Panc1 (cell line): ENCODE measurements at regions not wholly inside any gene's neighbourhood (a gene's known extent, or its start where the extent isn't known, plus 50 kb on each side); places are given as distances from the start of the nearest gene placed in this dataset.

Experiments used
- ATAC-seq: fragments of 200-7000 bp; cut with Tn5 transposase; 2 replicates; pipeline ENCODE4 v1.9.1; 2020; ENCODE audit warnings: mild to moderate bottlenecking, moderate library complexity
- BruUV-seq: library from RNA; stranded (reverse); fragments of 400-500 nt; replicated peaks from 2 replicates; lab custom pipeline; 2021; lab: Mats Ljungman, UMichigan
- CTCF ChIA-PET: fragments of 300-600 bp; sonication (Branson Sonifier 250); formaldehyde crosslinking; loops from one replicate; lab custom pipeline; 2022; ENCODE audit warnings: antibody characterized with exemption; lab: Charles Lee
- POLR2A ChIA-PET: fragments of 300-600 bp; sonication (Branson Sonifier 250); formaldehyde crosslinking; loops from one replicate; lab custom pipeline; 2022; ENCODE audit warnings: antibody characterized with exemption; lab: Charles Lee
- DNase-seq: peaks from one replicate; pipeline ENCODE4 v3.0.0-alpha.2; 2010; ENCODE audit warnings: low read depth, low spot score
- H3K27ac ChIP-seq: 2 replicates; pipeline ENCODE4 v1.5.1; 2011; ENCODE audit warnings: mild to moderate bottlenecking, low read length, inconsistent platforms
- H3K27me3 ChIP-seq: fragments of 200-500 bp; sonication (Bioruptor generic); 2 replicates; pipeline ENCODE4 v1.6.0; 2014; ENCODE audit warnings: low read length, inconsistent platforms; ENCODE audit not compliant: control insufficient read depth, insufficient read depth
- H3K36me3 ChIP-seq: fragments of 200-500 bp; sonication (Bioruptor generic); 2 replicates; pipeline ENCODE4 v1.5.1; 2014; ENCODE audit warnings: inconsistent platforms, mild to moderate bottlenecking, low read length, moderate library complexity; ENCODE audit not compliant: control insufficient read depth, insufficient read depth
- H3K4me1 ChIP-seq: 2 replicates; pipeline ENCODE4 v1.5.1; 2011; ENCODE audit warnings: inconsistent platforms, mild to moderate bottlenecking, low read length, moderate library complexity; ENCODE audit not compliant: control insufficient read depth, insufficient read depth
- H3K4me3 ChIP-seq, 2 experiments: 2 replicates each; pipeline ENCODE4 v1.5.1; 2011 to 2012; ENCODE audit warnings: low read depth in 2 of 2, low read length in 2 of 2, mild to moderate bottlenecking in 2 of 2, inconsistent platforms in 1 of 2, moderate library complexity in 1 of 2
- H3K9me3 ChIP-seq: fragments of 200-500 bp; sonication (Bioruptor generic); 2 replicates; pipeline ENCODE4 v1.5.1; 2014; ENCODE audit warnings: low read depth, mild to moderate bottlenecking, inconsistent platforms, low read length, moderate library complexity; ENCODE audit not compliant: control insufficient read depth, insufficient read depth
- POLR2AphosphoS5 ChIP-seq: IDR thresholded peaks from 2 replicates; pipeline ENCODE4 v1.6.1; 2012; ENCODE audit warnings: mild to moderate bottlenecking, low read depth, low read length, moderate library complexity
- SIN3A ChIP-seq: IDR thresholded peaks from 2 replicates; pipeline ENCODE4 v1.6.1; 2012; ENCODE audit warnings: low read depth, mild to moderate bottlenecking, low read length, moderate library complexity, borderline replicate concordance; ENCODE audit not compliant: insufficient read depth
- TCF7L2 ChIP-seq: IDR thresholded peaks from 2 replicates; pipeline ENCODE4 v1.6.1; 2011; ENCODE audit warnings: mild to moderate bottlenecking, low read depth, low read length, inconsistent platforms
- in situ Hi-C: cut with HindIII; loops from 2 replicates; pipeline ENCODE4 v1.10.0; 2016; ENCODE audit warnings: low sequenced_read_pairs, low pct_unique_long_range_greater_than_20kb
- intact Hi-C: fragments of 100-400 bp; cut with micrococcal nuclease; formaldehyde crosslinking; loops from one replicate; pipeline ENCODE4 v1.10.0; 2022; ENCODE audit not compliant: unreplicated experiment
- TF ChIP-seq, protein P1 (sequence below): fragments of 450-650 bp; IDR thresholded peaks from 2 replicates; pipeline ENCODE4 v1.5.1; 2017; ENCODE audit warnings: mild to moderate bottlenecking
- TF ChIP-seq, protein P2 (sequence below), 2 experiments: IDR thresholded peaks; 2 replicates each; pipeline ENCODE4 v1.6.1; 2011 to 2012; ENCODE audit warnings: low read depth in 2 of 2, control low read depth in 1 of 2, low read length in 1 of 2, mild to moderate bottlenecking in 1 of 2, moderate library complexity in 1 of 2; ENCODE audit not compliant: insufficient read depth in 1 of 2

DNA sequence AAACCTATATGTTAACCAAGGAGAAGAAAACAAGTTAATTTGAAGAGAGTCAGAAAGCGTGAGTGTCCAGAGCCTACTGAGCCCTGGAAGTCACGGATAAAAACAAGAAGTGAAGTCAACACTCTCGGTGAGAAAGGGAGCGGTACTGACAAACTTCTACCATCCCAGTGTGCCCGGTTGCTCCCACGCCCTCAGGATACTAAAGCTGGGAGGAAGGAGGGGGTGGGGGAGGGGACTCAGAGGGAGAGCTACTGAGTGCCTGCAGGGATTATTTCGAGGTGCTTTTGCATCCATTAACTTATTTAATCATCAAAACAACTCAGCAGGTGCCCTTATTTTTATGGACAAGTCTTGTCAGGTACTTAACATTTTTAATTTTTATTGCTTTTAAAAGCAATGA, 166.2 kb downstream of the ZIC5 start:
- ATAC-seq, result no peak
- no peaks in the 10 kb centered on the region for H3K27me3 ChIP-seq
- no peaks in the 10 kb centered on the region for H3K9me3 ChIP-seq
- H3K4me3 ChIP-seq, result no peak overlapping the region
- intact Hi-C loops (no loop called here), in situ Hi-C loops (no loop called here)
- CTCF ChIA-PET, result no interaction called here
- no peaks in the 10 kb centered on the region for H3K36me3 ChIP-seq
- no peak for TF ChIP-seq SIN3A
- no peak for TF ChIP-seq TCF7L2
- TF ChIP-seq, protein P1, sequence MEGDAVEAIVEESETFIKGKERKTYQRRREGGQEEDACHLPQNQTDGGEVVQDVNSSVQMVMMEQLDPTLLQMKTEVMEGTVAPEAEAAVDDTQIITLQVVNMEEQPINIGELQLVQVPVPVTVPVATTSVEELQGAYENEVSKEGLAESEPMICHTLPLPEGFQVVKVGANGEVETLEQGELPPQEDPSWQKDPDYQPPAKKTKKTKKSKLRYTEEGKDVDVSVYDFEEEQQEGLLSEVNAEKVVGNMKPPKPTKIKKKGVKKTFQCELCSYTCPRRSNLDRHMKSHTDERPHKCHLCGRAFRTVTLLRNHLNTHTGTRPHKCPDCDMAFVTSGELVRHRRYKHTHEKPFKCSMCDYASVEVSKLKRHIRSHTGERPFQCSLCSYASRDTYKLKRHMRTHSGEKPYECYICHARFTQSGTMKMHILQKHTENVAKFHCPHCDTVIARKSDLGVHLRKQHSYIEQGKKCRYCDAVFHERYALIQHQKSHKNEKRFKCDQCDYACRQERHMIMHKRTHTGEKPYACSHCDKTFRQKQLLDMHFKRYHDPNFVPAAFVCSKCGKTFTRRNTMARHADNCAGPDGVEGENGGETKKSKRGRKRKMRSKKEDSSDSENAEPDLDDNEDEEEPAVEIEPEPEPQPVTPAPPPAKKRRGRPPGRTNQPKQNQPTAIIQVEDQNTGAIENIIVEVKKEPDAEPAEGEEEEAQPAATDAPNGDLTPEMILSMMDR, result no peak
- TF ChIP-seq, protein P2, sequence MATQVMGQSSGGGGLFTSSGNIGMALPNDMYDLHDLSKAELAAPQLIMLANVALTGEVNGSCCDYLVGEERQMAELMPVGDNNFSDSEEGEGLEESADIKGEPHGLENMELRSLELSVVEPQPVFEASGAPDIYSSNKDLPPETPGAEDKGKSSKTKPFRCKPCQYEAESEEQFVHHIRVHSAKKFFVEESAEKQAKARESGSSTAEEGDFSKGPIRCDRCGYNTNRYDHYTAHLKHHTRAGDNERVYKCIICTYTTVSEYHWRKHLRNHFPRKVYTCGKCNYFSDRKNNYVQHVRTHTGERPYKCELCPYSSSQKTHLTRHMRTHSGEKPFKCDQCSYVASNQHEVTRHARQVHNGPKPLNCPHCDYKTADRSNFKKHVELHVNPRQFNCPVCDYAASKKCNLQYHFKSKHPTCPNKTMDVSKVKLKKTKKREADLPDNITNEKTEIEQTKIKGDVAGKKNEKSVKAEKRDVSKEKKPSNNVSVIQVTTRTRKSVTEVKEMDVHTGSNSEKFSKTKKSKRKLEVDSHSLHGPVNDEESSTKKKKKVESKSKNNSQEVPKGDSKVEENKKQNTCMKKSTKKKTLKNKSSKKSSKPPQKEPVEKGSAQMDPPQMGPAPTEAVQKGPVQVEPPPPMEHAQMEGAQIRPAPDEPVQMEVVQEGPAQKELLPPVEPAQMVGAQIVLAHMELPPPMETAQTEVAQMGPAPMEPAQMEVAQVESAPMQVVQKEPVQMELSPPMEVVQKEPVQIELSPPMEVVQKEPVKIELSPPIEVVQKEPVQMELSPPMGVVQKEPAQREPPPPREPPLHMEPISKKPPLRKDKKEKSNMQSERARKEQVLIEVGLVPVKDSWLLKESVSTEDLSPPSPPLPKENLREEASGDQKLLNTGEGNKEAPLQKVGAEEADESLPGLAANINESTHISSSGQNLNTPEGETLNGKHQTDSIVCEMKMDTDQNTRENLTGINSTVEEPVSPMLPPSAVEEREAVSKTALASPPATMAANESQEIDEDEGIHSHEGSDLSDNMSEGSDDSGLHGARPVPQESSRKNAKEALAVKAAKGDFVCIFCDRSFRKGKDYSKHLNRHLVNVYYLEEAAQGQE (IDR thresholded peaks at IDR 0.05; ENCODE audit: insufficient read depth in 1 of 2, low read depth in 2 of 2, low read length in 1 of 2), result no peak
- no peak for TF ChIP-seq POLR2AphosphoS5
- H3K4me1 ChIP-seq, result no peaks in the 10 kb centered on the region
- no peak overlapping the region for H3K27ac ChIP-seq
- no TSS peak for BruUV-seq
- no peak for DNase-seq
- POLR2A ChIA-PET, result no interaction called here

GRCh38 chr13:99803141-99803540, 168.4 kb downstream of the ZIC5 start:
- TF ChIP-seq TCF7L2 (no peak), SIN3A (no peak), POLR2AphosphoS5 (no peak)
- TF ChIP-seq, protein P1, result no peak
- TF ChIP-seq, protein P2 (IDR thresholded peaks at IDR 0.05; ENCODE audit: insufficient read depth in 1 of 2, low read depth in 2 of 2, low read length in 1 of 2), result no peak
- no peak for ATAC-seq
- no peaks in the 10 kb centered on the region for H3K4me1 ChIP-seq
- no peak overlapping the region for H3K4me3 ChIP-seq
- no peak for DNase-seq
- no peaks in the 10 kb centered on the region for H3K36me3 ChIP-seq
- ChIA-PET CTCF (no interaction called here), POLR2A (no interaction called here)
- intact Hi-C loops (no loop called here), in situ Hi-C loops (no loop called here)
- no peaks in the 10 kb centered on the region for H3K27me3 ChIP-seq
- no TSS peak for BruUV-seq
- no peak overlapping the region for H3K27ac ChIP-seq
- no peaks in the 10 kb centered on the region for H3K9me3 ChIP-seq
